Gastroesophageal sphincter (tissue), 3 donors: ENCODE measurements at regions not wholly inside any gene's neighbourhood (a gene's known extent, or its start where the extent isn't known, plus 50 kb on each side); places are given as distances from the start of the nearest gene placed in this dataset.
"Not testable (repeated sequence)": the region's sequence is repeated elsewhere in the genome, so short reads cannot be mapped to it uniquely, and the experiment has no call there.

Source experiments
- CTCF ChIP-seq, 4 experiments: fragments of 200-600 bp in 2 of 4; fragments of 450-650 bp in 2 of 4; sonication (generic) in 1 of 4; IDR thresholded peaks; one replicate each; pipeline ENCODE4 v1.5.1; 2017 to 2019; ENCODE audit warnings: antibody characterized with exemption in 4 of 4, mild to moderate bottlenecking in 2 of 4, moderate library complexity in 2 of 4
- EP300 ChIP-seq: sonication (generic); formaldehyde crosslinking; IDR thresholded peaks from one replicate; pipeline ENCODE4 v1.6.1; 2017; ENCODE audit warnings: antibody characterized with exemption, mild to moderate bottlenecking
- POLR2A ChIP-seq, 2 donors: fragments of 450-650 bp; IDR thresholded peaks; one replicate each; pipeline ENCODE4 v1.6.1; 2017; ENCODE audit warnings: antibody characterized with exemption in 2 of 2, mild to moderate bottlenecking in 2 of 2, moderate library complexity in 1 of 2

GRCh38 chr3:101922151-101922725 lies 72.9 kb downstream of the NFKBIZ start:
- TF ChIP-seq POLR2A (IDR thresholded peaks at IDR 0.05); CTCF (IDR thresholded peaks at IDR 0.05); EP300: not testable (repeated sequence)
